K562 (cell line): ENCODE measurements at regions not wholly inside any gene's neighbourhood (a gene's known extent, or its start where the extent isn't known, plus 50 kb on each side); places are given as distances from the start of the nearest gene placed in this dataset.

Experiments used
- CHCHD3 ChIP-seq: fragments of 250-450 bp; sonication (Bioruptor Pico); IDR thresholded peaks from 2 replicates; pipeline ENCODE4 v2.1.2; 2022; ENCODE audit warnings: mild to moderate bottlenecking
- CHD7 ChIP-seq: fragments of 200-600 bp; sonication (generic); IDR thresholded peaks from one replicate; pipeline ENCODE4 v1.6.1; 2012; ENCODE audit warnings: mild to moderate bottlenecking, low read depth, low read length, inconsistent platforms
- CTCF ChIP-seq, 3 experiments: IDR thresholded peaks in 2 of 3; conservative IDR thresholded peaks in 1 of 3; 2 replicates each; pipeline ENCODE4 v1.5.1; 2011 to 2012; ENCODE audit warnings: low read length in 3 of 3, mild to moderate bottlenecking in 3 of 3, control low read depth in 2 of 3, improper control_type of control experiment in 1 of 3, inconsistent platforms in 1 of 3, low read depth in 1 of 3, mixed read lengths in 1 of 3, moderate library complexity in 1 of 3; ENCODE audit not compliant: insufficient read depth in 2 of 3
- MAFF ChIP-seq: IDR thresholded peaks from 2 replicates; pipeline ENCODE4 v1.6.1; 2012; ENCODE audit warnings: low read length, improper control_type of control experiment
- ZNF134 ChIP-seq: fragments of 250-450 bp; sonication (Bioruptor Pico); conservative IDR thresholded peaks from 2 replicates; pipeline ENCODE4 v1.4.0; 2020

- TF ChIP-seq CHD7, result no peak
- TF ChIP-seq CTCF (IDR thresholded peaks at IDR 0.05 in 2 of 3, conservative IDR thresholded peaks at IDR 0.05 in 1 of 3; ENCODE audit: insufficient read depth in 2 of 3, low read depth in 1 of 3, low read length in 3 of 3), result peak; percentile 75 to 85 (median 83)
- no peak for TF ChIP-seq CHCHD3 (CRISPR knock-in tag)
- TF ChIP-seq MAFF, result no peak
- no peak for TF ChIP-seq ZNF134 (CRISPR knock-in tag)
These were observed 131.8 kb upstream of the CHD1 start (continued) for GRCh38 chr5:99060306-99061261.
